Erythroblast (primary cell): ENCODE measurements at regions not wholly inside any gene's neighbourhood (a gene's known extent, or its start where the extent isn't known, plus 50 kb on each side); places are given as distances from the start of the nearest gene placed in this dataset.

ENCODE experiments used
- GATA1 ChIP-seq: IDR thresholded peaks from 2 replicates; pipeline ENCODE4 v1.6.1; 2011; ENCODE audit warnings: low read depth, mild to moderate bottlenecking, control low read depth, low read length, moderate library complexity
- POLR2A ChIP-seq: IDR thresholded peaks from 2 replicates; pipeline ENCODE4 v1.6.1; 2011; ENCODE audit warnings: mild to moderate bottlenecking, low read length

DNA sequence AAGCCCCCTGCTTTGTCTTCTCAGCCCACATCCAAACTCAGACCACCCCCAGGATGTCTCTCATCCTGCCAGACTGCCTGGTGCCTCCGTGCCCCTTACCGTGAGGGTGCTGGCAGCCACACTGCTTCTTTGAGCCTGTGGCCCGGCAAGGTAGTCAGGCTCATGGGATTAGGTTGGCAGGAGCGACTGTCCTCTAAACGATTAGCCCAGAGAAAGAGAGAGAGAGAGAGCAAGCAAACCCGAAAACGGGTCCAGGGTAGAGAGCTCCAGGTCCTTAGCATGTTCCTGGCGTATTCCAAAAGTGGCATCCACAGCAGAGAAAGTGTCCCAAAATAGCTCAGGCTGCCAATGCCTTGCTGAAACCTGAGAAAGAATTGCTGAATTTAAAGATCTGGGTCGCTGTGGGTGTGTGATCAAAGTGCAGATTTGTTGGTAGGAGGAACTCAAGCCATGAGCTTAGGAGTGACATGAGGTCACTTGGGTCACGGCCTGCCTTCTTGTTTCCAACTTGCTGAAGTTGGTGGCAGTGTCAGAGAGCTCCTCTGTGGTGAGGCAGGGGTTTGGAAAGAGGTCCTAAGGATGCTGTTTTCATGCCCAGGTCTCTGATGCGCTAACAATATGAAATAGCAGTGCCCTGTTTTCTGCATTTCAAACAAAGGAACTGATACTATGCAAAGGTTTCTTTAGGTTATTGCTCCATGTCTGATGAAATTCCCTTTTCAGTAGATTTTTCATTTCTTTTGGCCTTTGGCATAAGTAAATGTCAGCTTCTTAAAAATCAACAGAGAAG, 81.6 kb downstream of the RTL9 start:
- TF ChIP-seq POLR2A (no peak), GATA1 (no peak)
